K562 (cell line): ENCODE measurements at regions not wholly inside any gene's neighbourhood (a gene's known extent, or its start where the extent isn't known, plus 50 kb on each side); places are given as distances from the start of the nearest gene placed in this dataset.

Source experiments
- ATAC-seq: fragments of 200-7000 bp; cut with Tn5 transposase; 3 replicates; pipeline ENCODE4 v1.9.1; 2020; ENCODE audit warnings: moderate library complexity
- BruUV-seq: library from RNA; stranded (reverse); fragments of 400-500 nt; replicated peaks from 2 replicates; lab custom pipeline; 2021; lab: Mats Ljungman, UMichigan
- CTCF ChIA-PET: fragments of 300-600 bp; formaldehyde crosslinking; extraction: SDS; loops from one replicate; lab custom pipeline; 2021; ENCODE audit warnings: low intra/inter-chr PET ratio; lab: Yijun Ruan, JAX
- POLR2A ChIA-PET: fragments of 300-600, 350-650 bp; sonication (Branson Sonifier 250); formaldehyde crosslinking; extraction: SDS; loops from one replicate; lab custom pipeline; 2021; ENCODE audit warnings: antibody characterized with exemption, inconsistent platforms; lab: Yijun Ruan, JAX
- DNase-seq, 4 experiments: peaks; one replicate each; pipeline versions ENCODE4 v3.0.0 to v3.0.0-alpha.2; 2011 to 2018; ENCODE audit warnings: low spot score in 3 of 4, mixed read lengths in 3 of 4; ENCODE audit errors: extremely low read depth in 1 of 4
- FAIRE-seq: peaks from 2 replicates; lab custom pipeline; 2011; peaks lifted over from hg19 to GRCh38; lab: Jason Lieb, UNC
- H2AFZ ChIP-seq: 2 replicates; pipeline ENCODE4 v1.6.0; 2011; ENCODE audit warnings: low read depth, low read length, control low read depth, inconsistent platforms
- H3K27ac ChIP-seq: fragments of 200-600 bp; 3 replicates; pipeline ENCODE4 v1.8.0; 2011; ENCODE audit warnings: low read depth, mild to moderate bottlenecking, control low read depth, inconsistent platforms, low read length, moderate library complexity, mixed read lengths; ENCODE audit errors: extremely low read depth
- H3K27me3 ChIP-seq, 2 experiments: fragments of 300-600 bp in 1 of 2; 2 replicates in 1 of 2; 3 replicates in 1 of 2; pipeline versions ENCODE4 v1.6.0 to v1.8.0; 2011; ENCODE audit warnings: inconsistent platforms in 2 of 2, low read length in 2 of 2, mild to moderate bottlenecking in 1 of 2, mixed read lengths in 1 of 2, moderate library complexity in 1 of 2; ENCODE audit not compliant: control insufficient read depth in 2 of 2, insufficient read depth in 2 of 2
- H3K36me3 ChIP-seq: fragments of 300-600 bp; 3 replicates; pipeline ENCODE4 v1.8.0; 2011; ENCODE audit warnings: mild to moderate bottlenecking, low read length, inconsistent platforms; ENCODE audit not compliant: control insufficient read depth, insufficient read depth
- H3K4me1 ChIP-seq, 2 experiments: fragments of 200-600 bp in 1 of 2; replicated peaks in 1 of 2; 2 replicates in 1 of 2; 3 replicates in 1 of 2; pipeline versions ENCODE4 v1.5.1 to v1.8.0; 2011; ENCODE audit warnings: inconsistent platforms in 2 of 2, low read length in 2 of 2, mild to moderate bottlenecking in 1 of 2, mixed read lengths in 1 of 2, moderate library complexity in 1 of 2; ENCODE audit not compliant: control insufficient read depth in 2 of 2, insufficient read depth in 2 of 2
- H3K4me2 ChIP-seq: 2 replicates; pipeline ENCODE4 v1.6.1; 2011; ENCODE audit warnings: low read length, control low read depth, inconsistent platforms, mixed read lengths; ENCODE audit not compliant: insufficient read depth
- H3K4me3 ChIP-seq: fragments of 200-600 bp; sonication (generic), shearing (Covaris generic); 2 replicates; pipeline ENCODE4 v1.5.1; 2016; ENCODE audit warnings: control low read depth, inconsistent platforms
- H3K79me2 ChIP-seq: fragments of 200-600 bp; 3 replicates; pipeline ENCODE4 v1.8.0; 2011; ENCODE audit warnings: low read length, inconsistent platforms; ENCODE audit not compliant: control insufficient read depth, insufficient read depth
- H3K9ac ChIP-seq, 2 experiments: 2 replicates each; pipeline versions ENCODE4 v1.6.0 to v1.6.1; 2011; ENCODE audit warnings: low read depth in 2 of 2, low read length in 2 of 2, control low read depth in 1 of 2, inconsistent platforms in 1 of 2, mild to moderate bottlenecking in 1 of 2, mixed read lengths in 1 of 2; ENCODE audit not compliant: insufficient read depth in 1 of 2
- H3K9me1 ChIP-seq: one replicate; pipeline ENCODE4 v1.6.0; 2011; ENCODE audit warnings: inconsistent platforms, mild to moderate bottlenecking, low read length, moderate library complexity; ENCODE audit not compliant: control insufficient read depth, insufficient read depth
- H3K9me3 ChIP-seq: replicated peaks from 2 replicates; pipeline ENCODE4 v1.5.1; 2011; ENCODE audit warnings: low read depth, low read length, inconsistent platforms; ENCODE audit not compliant: control insufficient read depth, insufficient read depth
- H4K20me1 ChIP-seq: replicated peaks from 2 replicates; pipeline ENCODE4 v1.6.1; 2011; ENCODE audit warnings: low read length, inconsistent platforms, mixed read lengths; ENCODE audit not compliant: control insufficient read depth, insufficient read depth
- ATF1 ChIP-seq, 2 experiments: fragments of 450-650 bp in 1 of 2; IDR thresholded peaks; 2 replicates each; pipeline ENCODE4 v1.6.1; 2016; ENCODE audit warnings: missing compliant biosample characterization in 1 of 2, missing genetic modification characterization in 1 of 2
- CHD1 ChIP-seq: fragments of 200-600 bp; sonication (generic); IDR thresholded peaks from one replicate; pipeline ENCODE4 v1.6.1; 2012; ENCODE audit warnings: mild to moderate bottlenecking, moderate library complexity, low read length, inconsistent platforms
- ESRRA ChIP-seq: fragments of 450-650 bp; IDR thresholded peaks from 2 replicates; pipeline ENCODE4 v1.6.1; 2014; ENCODE audit warnings: low read depth, mild to moderate bottlenecking, moderate library complexity, borderline replicate concordance
- ETV5 ChIP-seq: sonication (generic); formaldehyde crosslinking; IDR thresholded peaks from 2 replicates; pipeline ENCODE4 v1.4.0; 2020; ENCODE audit warnings: low read depth, mild to moderate bottlenecking, missing genetic modification reagents
- FOXA1 ChIP-seq: fragments of 450-650 bp; IDR thresholded peaks from 2 replicates; pipeline ENCODE4 v1.6.1; 2016; ENCODE audit warnings: mild to moderate bottlenecking, borderline replicate concordance
- KDM1A ChIP-seq, 2 experiments: fragments of 450-650 bp; IDR thresholded peaks; 2 replicates each; pipeline ENCODE4 v1.6.1; 2016; ENCODE audit warnings: mild to moderate bottlenecking in 2 of 2
- NFXL1 ChIP-seq: fragments of 450-650 bp; formaldehyde crosslinking; IDR thresholded peaks from 2 replicates; pipeline ENCODE4 v1.4.0; 2021; ENCODE audit warnings: mild to moderate bottlenecking
- RBM15 ChIP-seq: fragments of 200-400 bp; formaldehyde crosslinking; IDR thresholded peaks from 2 replicates; pipeline ENCODE4 v1.6.1; 2018; ENCODE audit warnings: mild to moderate bottlenecking, low read length, moderate library complexity; ENCODE audit not compliant: insufficient read depth
- SMAD4 ChIP-seq: fragments of 250-450 bp; sonication (Bioruptor Pico); conservative IDR thresholded peaks from 2 replicates; pipeline ENCODE4 v1.8.0; 2021; ENCODE audit warnings: inconsistent platforms, mild to moderate bottlenecking, moderate library complexity
- SMARCE1 ChIP-seq: fragments of 450-650 bp; IDR thresholded peaks from 2 replicates; pipeline ENCODE4 v1.7.1; 2016; ENCODE audit warnings: mild to moderate bottlenecking
- ZBTB2 ChIP-seq: fragments of 450-650 bp; IDR thresholded peaks from 2 replicates; pipeline ENCODE4 v1.6.1; 2016; ENCODE audit warnings: antibody characterized with exemption
- ZNF3 ChIP-seq: fragments of 250-450 bp; sonication (Bioruptor Pico); IDR thresholded peaks from 2 replicates; pipeline ENCODE4 v1.5.0; 2021; ENCODE audit warnings: mild to moderate bottlenecking, moderate library complexity
- WGBS: fragments of 100-300 bp; shearing (Covaris generic); methylation state at CpG from one replicate; pipeline ENCODE4 v1.1.6; 2016; ENCODE audit warnings: low coverage, mixed read lengths; ENCODE audit not compliant: insufficient coverage; ENCODE audit errors: missing lambda C conversion rate; 5-methylcytosine and 5-hydroxymethylcytosine counted together
- in situ Hi-C: fragments of 300-500 bp; cut with MboI; formaldehyde crosslinking; loops from 4 replicates; pipeline ENCODE4 v1.15.0; 2018; ENCODE audit warnings: inconsistent platforms, mixed read lengths
- intact Hi-C: fragments of 100-400 bp; cut with micrococcal nuclease; formaldehyde crosslinking; loops from 2 replicates; pipeline ENCODE4 v1.14.2; 2022

- no peak overlapping the region for H3K9ac ChIP-seq
- DNase-seq (no peak), FAIRE-seq (no peak), ATAC-seq (no peak)
- H3K4me3 ChIP-seq, result no peak overlapping the region
- no peaks in the 10 kb centered on the region for H3K4me1 ChIP-seq
- H2AFZ ChIP-seq, result no peak overlapping the region
- 0% methylated on average over 4 of the region's 4 CpGs for WGBS
- intact Hi-C loops, result no loop called here
- ChIA-PET CTCF (no interaction called here), POLR2A (no interaction called here)
- no peaks in the 10 kb centered on the region for H3K79me2 ChIP-seq
- in situ Hi-C loops, result no loop called here
- no peak for TF ChIP-seq ETV5 (CRISPR knock-in tag)
- TF ChIP-seq NFXL1 (CRISPR knock-in tag), result no peak
- TF ChIP-seq SMARCE1, result no peak
- H3K9me3 ChIP-seq, result peaks cover 2% of the 10 kb centered on the region; the same call in 1 of the 2 replicates
- no peaks in the 10 kb centered on the region for H3K9me1 ChIP-seq
- H3K27ac ChIP-seq, result no peak overlapping the region
- H3K27me3 ChIP-seq, result no peaks in the 10 kb centered on the region
- no TSS peak for BruUV-seq
- no peak overlapping the region for H3K4me2 ChIP-seq
- H3K36me3 ChIP-seq, result no peaks in the 10 kb centered on the region
- no peaks in the 10 kb centered on the region for H4K20me1 ChIP-seq
These were observed 382.7 kb downstream of the HDGFL1 start for GRCh38 chr6:22952097-22952496.

GRCh38 chr6:22954749-22955385, 385.5 kb downstream of the HDGFL1 start:
- no TSS peak for BruUV-seq
- Histone ChIP-seq H3K4me3 (no peak overlapping the region), H3K9me3 (peaks cover 2% of the 10 kb centered on the region; the same call in 1 of the 2 replicates), H3K4me2 (no peak overlapping the region), H2AFZ (no peak overlapping the region)
- intact Hi-C loops, result no loop called here
- CTCF ChIA-PET, result no interaction called here
- no peak for ATAC-seq
- TF ChIP-seq SMAD4 (CRISPR knock-in tag) (no peak), ESRRA (no peak), NFXL1 (CRISPR knock-in tag) (no peak), RBM15 (no peak), ATF1 (CRISPR knock-in tag; IDR thresholded peaks at IDR 0.05) (no peak), ATF1 (tag; IDR thresholded peaks at IDR 0.05) (no peak), FOXA1 (no peak), KDM1A (IDR thresholded peaks at IDR 0.05) (no peak), CHD1 (no peak), ZNF3 (no peak), ZBTB2 (no peak)
- TF ChIP-seq, all 486 proteins: peak for 0
- Histone ChIP-seq H3K36me3 (no peaks in the 10 kb centered on the region), H3K9me1 (no peaks in the 10 kb centered on the region), H3K27me3 (no peaks in the 10 kb centered on the region), H3K4me1 (no peaks in the 10 kb centered on the region), H3K79me2 (no peaks in the 10 kb centered on the region), H3K27ac (no peak overlapping the region), H4K20me1 (no peaks in the 10 kb centered on the region), H3K9ac (no peak overlapping the region)
- in situ Hi-C loops, result no loop called here
- WGBS, result 4% methylated on average over 5 of the region's 5 CpGs
- DNase-seq (no peak), FAIRE-seq (no peak)
- POLR2A ChIA-PET, result no interaction called here
